DOHH2 (cell line): ENCODE measurements at regions not wholly inside any gene's neighbourhood (a gene's known extent, or its start where the extent isn't known, plus 50 kb on each side); places are given as distances from the start of the nearest gene placed in this dataset.

ENCODE experiments used
- H3F3A ChIP-seq: fragments of 200-600 bp; sonication (generic), shearing (Covaris generic); 2 replicates; pipeline ENCODE4 v1.6.0; 2016; ENCODE audit warnings: antibody characterized with exemption, mild to moderate bottlenecking; ENCODE audit not compliant: control insufficient read depth, insufficient read depth
- H3K27ac ChIP-seq: fragments of 200-600 bp; sonication (generic); 2 replicates; pipeline ENCODE4 v1.5.1; 2014; ENCODE audit warnings: low read depth, mild to moderate bottlenecking, low read length, moderate library complexity
- H3K27me3 ChIP-seq: fragments of 200-600 bp; sonication (generic); 2 replicates; pipeline ENCODE4 v1.6.1; 2014; ENCODE audit warnings: mild to moderate bottlenecking, low read length, mixed read lengths; ENCODE audit not compliant: control insufficient read depth
- H3K36me3 ChIP-seq: fragments of 200-600 bp; sonication (generic); 2 replicates; pipeline ENCODE4 v1.6.1; 2014; ENCODE audit warnings: mild to moderate bottlenecking, low read length, moderate library complexity, mixed read lengths; ENCODE audit not compliant: control insufficient read depth
- H3K4me1 ChIP-seq: fragments of 200-600 bp; sonication (generic); 2 replicates; pipeline ENCODE4 v1.6.1; 2014; ENCODE audit warnings: mild to moderate bottlenecking, low read length, mixed read lengths; ENCODE audit not compliant: control insufficient read depth
- H3K4me2 ChIP-seq: fragments of 200-600 bp; sonication (generic); 2 replicates; pipeline ENCODE4 v1.6.0; 2014; ENCODE audit warnings: mild to moderate bottlenecking, low read length, moderate library complexity
- H3K4me3 ChIP-seq: fragments of 200-600 bp; sonication (generic); 2 replicates; pipeline ENCODE4 v1.5.1; 2014; ENCODE audit warnings: mild to moderate bottlenecking, low read length, mixed read lengths
- H3K79me2 ChIP-seq: fragments of 200-600 bp; sonication (generic); 2 replicates; pipeline ENCODE4 v1.6.1; 2014; ENCODE audit warnings: mild to moderate bottlenecking, low read length, mixed read lengths; ENCODE audit not compliant: control insufficient read depth
- H3K9me2 ChIP-seq: fragments of 200-600 bp; sonication (generic); replicated peaks from 2 replicates; pipeline ENCODE4 v1.6.1; 2014; ENCODE audit warnings: mild to moderate bottlenecking, low read length, mixed read lengths; ENCODE audit not compliant: control insufficient read depth
- H3K9me3 ChIP-seq: fragments of 200-600 bp; sonication (generic); 2 replicates; pipeline ENCODE4 v1.6.1; 2014; ENCODE audit warnings: antibody characterized with exemption, low read length, mixed read lengths; ENCODE audit not compliant: control insufficient read depth, insufficient read depth
- H4K20me1 ChIP-seq: fragments of 200-600 bp; sonication (generic); 2 replicates; pipeline ENCODE4 v1.6.0; 2014; ENCODE audit warnings: low read depth, mild to moderate bottlenecking, antibody characterized with exemption, low read length, moderate library complexity; ENCODE audit not compliant: control insufficient read depth, insufficient read depth
- EZH2phosphoT487 ChIP-seq: fragments of 200-600 bp; sonication (generic); IDR thresholded peaks from 2 replicates; pipeline ENCODE4 v1.6.1; 2017; ENCODE audit warnings: borderline replicate concordance, mild to moderate bottlenecking, antibody characterized with exemption, low read length, moderate library complexity, mixed read lengths
- TF ChIP-seq, protein P1 (sequence below): fragments of 200-600 bp; sonication (generic); IDR thresholded peaks from one replicate; pipeline ENCODE4 v1.5.1; 2014; ENCODE audit warnings: antibody characterized with exemption, mild to moderate bottlenecking, low read depth, low read length; ENCODE audit not compliant: poor library complexity, severe bottlenecking

DNA sequence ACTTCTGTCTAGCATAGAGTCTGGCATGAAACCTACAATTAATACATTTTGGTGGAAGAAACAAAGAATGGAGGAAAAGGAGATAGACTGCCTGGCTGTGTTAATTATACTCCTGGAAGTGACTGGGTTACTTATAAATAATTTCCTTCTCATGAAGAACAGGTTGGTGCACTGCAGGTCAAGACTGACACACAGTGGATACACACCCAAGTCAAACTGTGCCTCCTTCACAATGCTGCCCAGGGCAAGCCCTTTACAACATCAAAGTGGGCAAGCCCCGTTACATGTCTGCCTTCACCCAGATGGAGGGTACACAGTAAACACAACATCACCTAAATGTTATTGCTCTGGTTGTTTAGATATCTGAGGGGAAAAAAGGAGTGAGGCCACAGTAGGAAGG lies 83.7 kb upstream of the KCNA4 start:
- Histone ChIP-seq H3F3A (no peaks in the 10 kb centered on the region), H3K4me2 (no peak overlapping the region), H4K20me1 (no peaks in the 10 kb centered on the region), H3K79me2 (no peaks in the 10 kb centered on the region), H3K36me3 (no peaks in the 10 kb centered on the region), H3K9me2 (no peaks in the 10 kb centered on the region), H3K9me3 (no peaks in the 10 kb centered on the region), H3K27ac (no peak overlapping the region), H3K4me1 (no peaks in the 10 kb centered on the region), H3K27me3 (no peaks in the 10 kb centered on the region), H3K4me3 (no peak overlapping the region)
- TF ChIP-seq EZH2phosphoT487 = no peak
- TF ChIP-seq, protein P1, sequence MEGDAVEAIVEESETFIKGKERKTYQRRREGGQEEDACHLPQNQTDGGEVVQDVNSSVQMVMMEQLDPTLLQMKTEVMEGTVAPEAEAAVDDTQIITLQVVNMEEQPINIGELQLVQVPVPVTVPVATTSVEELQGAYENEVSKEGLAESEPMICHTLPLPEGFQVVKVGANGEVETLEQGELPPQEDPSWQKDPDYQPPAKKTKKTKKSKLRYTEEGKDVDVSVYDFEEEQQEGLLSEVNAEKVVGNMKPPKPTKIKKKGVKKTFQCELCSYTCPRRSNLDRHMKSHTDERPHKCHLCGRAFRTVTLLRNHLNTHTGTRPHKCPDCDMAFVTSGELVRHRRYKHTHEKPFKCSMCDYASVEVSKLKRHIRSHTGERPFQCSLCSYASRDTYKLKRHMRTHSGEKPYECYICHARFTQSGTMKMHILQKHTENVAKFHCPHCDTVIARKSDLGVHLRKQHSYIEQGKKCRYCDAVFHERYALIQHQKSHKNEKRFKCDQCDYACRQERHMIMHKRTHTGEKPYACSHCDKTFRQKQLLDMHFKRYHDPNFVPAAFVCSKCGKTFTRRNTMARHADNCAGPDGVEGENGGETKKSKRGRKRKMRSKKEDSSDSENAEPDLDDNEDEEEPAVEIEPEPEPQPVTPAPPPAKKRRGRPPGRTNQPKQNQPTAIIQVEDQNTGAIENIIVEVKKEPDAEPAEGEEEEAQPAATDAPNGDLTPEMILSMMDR = no peak

DNA sequence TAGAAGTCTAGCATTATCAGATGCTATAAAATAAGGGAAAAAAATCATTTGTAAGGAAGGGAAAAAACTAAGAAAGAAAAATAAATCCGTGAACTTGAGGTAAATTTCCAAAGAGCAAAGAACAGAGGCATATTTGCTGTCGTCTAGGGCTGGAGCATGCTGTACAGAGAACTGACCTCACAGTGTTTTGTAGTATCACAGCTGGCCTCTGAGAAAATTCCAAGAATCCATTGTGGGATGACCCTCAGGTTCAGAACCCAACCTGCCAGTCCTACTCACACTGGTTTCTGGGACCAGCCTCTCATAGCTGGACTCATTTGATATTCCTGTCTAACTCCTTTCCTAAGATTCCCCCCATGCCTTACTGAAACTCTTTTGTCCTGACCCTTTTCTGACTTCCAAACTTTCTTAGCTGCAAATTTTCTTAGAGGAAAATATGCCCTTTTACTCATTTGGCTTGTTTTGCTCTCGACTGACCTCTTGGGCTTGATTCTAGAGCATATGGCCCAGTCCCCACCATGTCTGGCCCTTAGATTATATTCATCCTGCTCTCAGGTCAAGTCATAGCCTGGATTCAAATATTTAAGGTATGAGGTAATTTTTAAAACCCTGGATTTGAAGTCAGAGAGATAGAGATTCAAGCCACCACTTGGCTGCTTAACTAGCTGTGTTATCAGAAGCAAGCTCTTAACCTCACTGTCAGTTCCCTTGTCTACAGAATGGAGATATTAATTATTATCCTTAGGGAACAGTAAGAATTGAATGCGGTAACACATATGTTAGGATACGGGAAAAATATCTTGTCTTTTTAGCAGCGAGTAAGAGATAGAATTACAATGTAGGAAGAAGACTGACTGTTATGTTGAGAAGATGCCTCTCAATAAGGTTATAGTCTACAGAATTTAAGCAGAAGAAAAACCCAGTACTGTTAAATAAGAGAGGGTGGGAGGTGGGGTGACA lies 89.7 kb upstream of the KCNA4 start:
- no peaks in the 10 kb centered on the region for H3K9me3 ChIP-seq
- no peaks in the 10 kb centered on the region for H3K27me3 ChIP-seq
- no peak overlapping the region for H3K4me2 ChIP-seq
- H3K4me1 ChIP-seq = no peaks in the 10 kb centered on the region
- no peaks in the 10 kb centered on the region for H3K9me2 ChIP-seq
- H4K20me1 ChIP-seq = no peaks in the 10 kb centered on the region
- no peak overlapping the region for H3K27ac ChIP-seq
- H3K79me2 ChIP-seq = no peaks in the 10 kb centered on the region
- TF ChIP-seq EZH2phosphoT487 = no peak
- TF ChIP-seq, protein P1 = no peak
- H3K36me3 ChIP-seq = no peaks in the 10 kb centered on the region
- H3F3A ChIP-seq = no peaks in the 10 kb centered on the region
- H3K4me3 ChIP-seq = no peak overlapping the region

DNA sequence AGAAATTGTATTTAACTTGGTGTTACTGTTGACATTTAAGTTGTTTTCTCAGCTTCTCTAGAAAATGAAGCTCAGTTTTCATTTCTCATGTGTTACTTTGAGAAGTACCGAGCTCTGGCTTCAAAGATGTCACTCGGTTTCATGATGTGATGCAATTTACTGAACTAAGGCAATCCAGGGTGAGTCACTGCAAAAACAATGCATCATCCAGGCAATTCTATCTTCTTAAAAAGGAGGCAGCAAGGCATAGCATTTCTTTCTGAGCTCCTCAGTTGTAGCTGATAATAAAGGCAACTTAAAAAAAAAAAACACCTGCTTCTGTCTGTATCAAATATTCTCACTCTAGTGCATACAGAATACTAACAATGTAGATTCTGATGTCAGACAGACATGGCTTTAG lies 91.1 kb upstream of the KCNA4 start:
- Histone ChIP-seq H3K9me3 (no peaks in the 10 kb centered on the region), H3K4me1 (no peaks in the 10 kb centered on the region), H3K4me2 (no peak overlapping the region), H3K27ac (no peak overlapping the region), H3K36me3 (no peaks in the 10 kb centered on the region), H4K20me1 (no peaks in the 10 kb centered on the region), H3F3A (no peaks in the 10 kb centered on the region), H3K4me3 (no peak overlapping the region), H3K27me3 (no peaks in the 10 kb centered on the region), H3K9me2 (no peaks in the 10 kb centered on the region), H3K79me2 (no peaks in the 10 kb centered on the region)
- TF ChIP-seq, protein P1 = no peak
- no peak for TF ChIP-seq EZH2phosphoT487
